Endothelial cell of umbilical vein (primary cell): ENCODE measurements at regions not wholly inside any gene's neighbourhood (a gene's known extent, or its start where the extent isn't known, plus 50 kb on each side); places are given as distances from the start of the nearest gene placed in this dataset.

Experiments used
- BruUV-seq: library from RNA; stranded (reverse); fragments of 400-500 nt; replicated peaks from 2 replicates; lab custom pipeline; 2021; lab: Mats Ljungman, UMichigan
- CTCF ChIA-PET: fragments of 300-600, 350-600 bp; sonication (Branson Sonifier 250); formaldehyde crosslinking; loops from one replicate; lab custom pipeline; 2021; ENCODE audit warnings: antibody characterized with exemption, inconsistent platforms; lab: Charles Lee
- POLR2A ChIA-PET: fragments of 300-600, 350-600 bp; sonication (Branson Sonifier 250); formaldehyde crosslinking; loops from one replicate; lab custom pipeline; 2021; ENCODE audit warnings: antibody characterized with exemption, inconsistent platforms; lab: Charles Lee
- DNase-seq: peaks from one replicate; pipeline ENCODE4 v3.0.0-alpha.2; 2011; ENCODE audit warnings: low read depth, low spot score
- FAIRE-seq: peaks from 2 replicates; lab custom pipeline; 2011; peaks lifted over from hg19 to GRCh38; lab: Jason Lieb, UNC
- H2AFZ ChIP-seq: 2 replicates; pipeline ENCODE4 v1.6.0; 2012; ENCODE audit warnings: low read depth, low read length, control low read depth, inconsistent platforms
- H3K27ac ChIP-seq: 2 replicates; pipeline ENCODE4 v1.5.1; 2011; ENCODE audit warnings: low read depth, mild to moderate bottlenecking, control low read depth, low read length, moderate library complexity; ENCODE audit not compliant: insufficient read depth
- H3K27me3 ChIP-seq, 2 experiments: 2 replicates each; pipeline versions ENCODE4 v1.6.0 to v1.6.1; 2011; ENCODE audit warnings: low read length in 2 of 2, mixed read lengths in 1 of 2; ENCODE audit not compliant: control insufficient read depth in 2 of 2, insufficient read depth in 2 of 2
- H3K36me3 ChIP-seq, 2 experiments: 2 replicates in 1 of 2; 3 replicates in 1 of 2; pipeline ENCODE4 v1.5.1; 2011; ENCODE audit warnings: low read length in 2 of 2, mild to moderate bottlenecking in 1 of 2, moderate library complexity in 1 of 2; ENCODE audit not compliant: control insufficient read depth in 2 of 2, insufficient read depth in 2 of 2; ENCODE audit errors: extremely low read depth in 1 of 2
- H3K4me1 ChIP-seq: 3 replicates; pipeline ENCODE4 v1.5.1; 2011; ENCODE audit warnings: mild to moderate bottlenecking, low read length; ENCODE audit not compliant: control insufficient read depth, insufficient read depth; ENCODE audit errors: extremely low read depth
- H3K4me2 ChIP-seq: 2 replicates; pipeline ENCODE4 v1.6.1; 2011; ENCODE audit warnings: low read length, control low read depth, mixed read lengths; ENCODE audit not compliant: insufficient read depth
- H3K4me3 ChIP-seq, 3 experiments: fragments of 200-600 bp in 1 of 3; sonication (generic), shearing (Covaris generic) in 1 of 3; replicated peaks in 1 of 3; 2 replicates each; pipeline ENCODE4 v1.5.1; 2011 to 2016; ENCODE audit warnings: control low read depth in 3 of 3, low read length in 3 of 3, mild to moderate bottlenecking in 2 of 3, inconsistent platforms in 1 of 3, low read depth in 1 of 3, moderate library complexity in 1 of 3; ENCODE audit not compliant: insufficient read depth in 1 of 3
- H3K79me2 ChIP-seq: 2 replicates; pipeline ENCODE4 v1.6.0; 2012; ENCODE audit warnings: low read length, inconsistent platforms; ENCODE audit not compliant: control insufficient read depth, insufficient read depth
- H3K9ac ChIP-seq: replicated peaks from 2 replicates; pipeline ENCODE3; 2011; ENCODE audit warnings: low read length, control low read depth; ENCODE audit not compliant: insufficient read depth; ENCODE audit errors: extremely low read depth
- H3K9me1 ChIP-seq: replicated peaks from 3 replicates; pipeline ENCODE4 v1.6.0; 2011; ENCODE audit warnings: mild to moderate bottlenecking, low read length; ENCODE audit not compliant: control insufficient read depth, insufficient read depth; ENCODE audit errors: extremely low read depth
- H3K9me3 ChIP-seq: replicated peaks from 2 replicates; pipeline ENCODE4 v1.5.1; 2012; ENCODE audit warnings: low read length, inconsistent platforms; ENCODE audit not compliant: control insufficient read depth, insufficient read depth
- H4K20me1 ChIP-seq: replicated peaks from 2 replicates; pipeline ENCODE3; 2011; ENCODE audit warnings: mild to moderate bottlenecking, low read length; ENCODE audit not compliant: control insufficient read depth, insufficient read depth; ENCODE audit errors: extremely low read depth
- CTCF ChIP-seq, 2 donors: IDR thresholded peaks; 1 replicate in 1 of 2; 2 replicates in 1 of 2; pipeline ENCODE4 v1.5.1; 2011; ENCODE audit warnings: low read length in 2 of 2, mild to moderate bottlenecking in 2 of 2, moderate library complexity in 2 of 2, control low read depth in 1 of 2, inconsistent platforms in 1 of 2, low read depth in 1 of 2; ENCODE audit not compliant: insufficient read depth in 1 of 2; ENCODE audit errors: extremely low read depth in 1 of 2
- EZH2 ChIP-seq: IDR thresholded peaks from 2 replicates; pipeline ENCODE4 v1.6.1; 2012; ENCODE audit warnings: borderline replicate concordance, low read depth, mild to moderate bottlenecking, moderate library complexity, low read length, inconsistent platforms; ENCODE audit not compliant: severe bottlenecking
- FOS ChIP-seq: IDR thresholded peaks from 2 replicates; pipeline ENCODE4 v1.6.1; 2011; ENCODE audit warnings: mild to moderate bottlenecking, low read length, moderate library complexity, borderline replicate concordance; ENCODE audit not compliant: insufficient read depth
- GATA2 ChIP-seq: IDR thresholded peaks from 2 replicates; pipeline ENCODE4 v1.7.0; 2011; ENCODE audit warnings: low read depth, mild to moderate bottlenecking, moderate library complexity, mixed read lengths, low read length; ENCODE audit not compliant: insufficient read length, insufficient read depth
- JUN ChIP-seq: IDR thresholded peaks from 2 replicates; pipeline ENCODE4 v1.6.1; 2011; ENCODE audit warnings: borderline replicate concordance, low read depth; ENCODE audit not compliant: insufficient read length, insufficient read depth
- MAX ChIP-seq: IDR thresholded peaks from 2 replicates; pipeline ENCODE4 v1.6.1; 2011; ENCODE audit not compliant: insufficient read depth, insufficient read length
- MYC ChIP-seq: IDR thresholded peaks from one replicate; pipeline ENCODE4 v1.6.1; 2011; ENCODE audit warnings: mild to moderate bottlenecking, low read depth, low read length
- POLR2A ChIP-seq: IDR thresholded peaks from 2 replicates; pipeline ENCODE4 v1.6.1; 2012; ENCODE audit warnings: low read depth, mild to moderate bottlenecking, control low read depth, low read length
- dilution Hi-C: fragments of 300-500 bp; cut with MboI; formaldehyde crosslinking; loops from one replicate; pipeline ENCODE4 v1.15.0; 2019; ENCODE audit warnings: low sequenced_read_pairs; ENCODE audit not compliant: extremely low pct_ligation_motif_present
- intact Hi-C: fragments of 100-400 bp; cut with micrococcal nuclease; formaldehyde crosslinking; loops from one replicate; pipeline ENCODE4 v1.10.0; 2022

- intact Hi-C loops (no loop called here), dilution Hi-C loops (no loop called here)
- ChIA-PET CTCF (interaction anchor here (0.9 to 1.4 kb wide), 3 partner anchors 12 to 352 kb away, joined by 3 to 5 read pairs (median 4); no protein-coding TSS in a partner anchor), POLR2A (no interaction called here)
- no peaks in the 10 kb centered on the region for H3K4me1 ChIP-seq
- no peaks in the 10 kb centered on the region for H3K79me2 ChIP-seq
- H3K36me3 ChIP-seq: no peaks in the 10 kb centered on the region
- FAIRE-seq (no peak), DNase-seq (no peak)
- BruUV-seq: no TSS peak
- H3K9me1 ChIP-seq: no peaks in the 10 kb centered on the region
- no peak overlapping the region for H3K4me2 ChIP-seq
- H4K20me1 ChIP-seq: no peaks in the 10 kb centered on the region
- no peaks in the 10 kb centered on the region for H3K27me3 ChIP-seq
- no peak overlapping the region for H2AFZ ChIP-seq
- H3K27ac ChIP-seq: no peak overlapping the region
- no peak overlapping the region for H3K9ac ChIP-seq
- TF ChIP-seq MAX (no peak), GATA2 (no peak), FOS (no peak), POLR2A (no peak), EZH2 (no peak), MYC (no peak), JUN (no peak), CTCF (IDR thresholded peaks at IDR 0.05; ENCODE audit: extremely low read depth in 1 of 2, insufficient read depth in 1 of 2, low read depth in 1 of 2, low read length in 2 of 2) (no peak)
- H3K4me3 ChIP-seq: no peak overlapping the region
- H3K9me3 ChIP-seq: no peaks in the 10 kb centered on the region
Observed at GRCh38 chr4:26058537-26058936, 144.5 kb downstream of the SMIM20 start.
